Prostate gland (tissue), 2 donors: ENCODE measurements at regions not wholly inside any gene's neighbourhood (a gene's known extent, or its start where the extent isn't known, plus 50 kb on each side); places are given as distances from the start of the nearest gene placed in this dataset.

Experiments used
- DNase-seq: peaks from one replicate; pipeline ENCODE4 v3.0.0-alpha.2; 2019; ENCODE audit warnings: low spot score
- H3K27ac ChIP-seq, 2 donors: fragments of 200-600 bp; sonication (generic); 2 replicates each; pipeline ENCODE4 v1.5.1; 2017 to 2019
- H3K27me3 ChIP-seq: fragments of 200-600 bp; sonication (generic); replicated peaks from 2 replicates; pipeline ENCODE4 v1.5.1; 2019; ENCODE audit not compliant: insufficient read depth
- H3K36me3 ChIP-seq, 2 donors: fragments of 200-600 bp; sonication (generic); 1 replicate in 1 of 2; 2 replicates in 1 of 2; pipeline versions ENCODE4 v1.5.1 to v1.8.1; 2017 to 2019
- H3K4me1 ChIP-seq: fragments of 200-600 bp; sonication (generic); replicated peaks from 2 replicates; pipeline ENCODE4 v1.5.1; 2019
- H3K4me3 ChIP-seq, 2 donors: fragments of 200-600 bp; sonication (generic); 2 replicates each; pipeline ENCODE4 v1.5.1; 2017 to 2019
- H3K9me3 ChIP-seq: fragments of 200-600 bp; sonication (generic); 2 replicates; pipeline ENCODE4 v1.5.1; 2017
- POLR2A ChIP-seq: fragments of 450-650 bp; IDR thresholded peaks from one replicate; pipeline ENCODE4 v1.6.1; 2016; ENCODE audit warnings: antibody characterized with exemption, mild to moderate bottlenecking
- POLR2AphosphoS5 ChIP-seq: sonication (generic); formaldehyde crosslinking; IDR thresholded peaks from one replicate; pipeline ENCODE4 v1.6.1; 2017; ENCODE audit warnings: antibody characterized with exemption
- WGBS: methylation state at CpG from one replicate; pipeline ENCODE4 v1.1.5; 2018; 5-methylcytosine and 5-hydroxymethylcytosine counted together
- intact Hi-C: fragments of 100-400 bp; cut with DNase I; formaldehyde crosslinking; loops from one replicate; pipeline ENCODE4 v1.14.2; 2022
- TF ChIP-seq, protein P1 (sequence below), 4 experiments: fragments of 200-600 bp in 2 of 4; fragments of 450-650 bp in 2 of 4; sonication (generic) in 2 of 4; IDR thresholded peaks; 1 replicate in 3 of 4; 2 replicates in 1 of 4; pipeline ENCODE4 v1.5.1; 2016 to 2019; ENCODE audit warnings: antibody characterized with exemption in 4 of 4, mild to moderate bottlenecking in 2 of 4, moderate library complexity in 2 of 4

DNA sequence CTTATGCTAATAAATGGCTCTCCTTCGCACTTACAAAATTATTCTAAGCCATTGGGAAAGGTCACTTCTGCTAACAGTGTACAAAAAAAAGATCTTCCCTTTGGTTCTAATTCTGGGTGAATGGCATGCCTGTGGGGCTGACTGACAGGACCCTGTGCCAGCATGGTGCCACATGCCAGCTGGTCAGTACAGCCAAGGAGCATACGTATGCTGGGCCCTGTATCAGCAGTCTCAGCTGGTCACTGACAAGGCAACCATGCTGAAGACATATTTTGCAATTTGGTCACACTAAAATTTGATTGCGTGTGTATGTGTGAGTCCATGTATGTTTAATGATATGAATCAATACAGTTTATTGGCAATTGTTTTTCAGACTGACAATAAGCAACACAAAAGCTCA is 246.1 kb downstream of the TBL1XR1 start:
- H3K27ac ChIP-seq = no peak overlapping the region
- TF ChIP-seq POLR2A (no peak), POLR2AphosphoS5 (no peak)
- TF ChIP-seq, protein P1, sequence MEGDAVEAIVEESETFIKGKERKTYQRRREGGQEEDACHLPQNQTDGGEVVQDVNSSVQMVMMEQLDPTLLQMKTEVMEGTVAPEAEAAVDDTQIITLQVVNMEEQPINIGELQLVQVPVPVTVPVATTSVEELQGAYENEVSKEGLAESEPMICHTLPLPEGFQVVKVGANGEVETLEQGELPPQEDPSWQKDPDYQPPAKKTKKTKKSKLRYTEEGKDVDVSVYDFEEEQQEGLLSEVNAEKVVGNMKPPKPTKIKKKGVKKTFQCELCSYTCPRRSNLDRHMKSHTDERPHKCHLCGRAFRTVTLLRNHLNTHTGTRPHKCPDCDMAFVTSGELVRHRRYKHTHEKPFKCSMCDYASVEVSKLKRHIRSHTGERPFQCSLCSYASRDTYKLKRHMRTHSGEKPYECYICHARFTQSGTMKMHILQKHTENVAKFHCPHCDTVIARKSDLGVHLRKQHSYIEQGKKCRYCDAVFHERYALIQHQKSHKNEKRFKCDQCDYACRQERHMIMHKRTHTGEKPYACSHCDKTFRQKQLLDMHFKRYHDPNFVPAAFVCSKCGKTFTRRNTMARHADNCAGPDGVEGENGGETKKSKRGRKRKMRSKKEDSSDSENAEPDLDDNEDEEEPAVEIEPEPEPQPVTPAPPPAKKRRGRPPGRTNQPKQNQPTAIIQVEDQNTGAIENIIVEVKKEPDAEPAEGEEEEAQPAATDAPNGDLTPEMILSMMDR (IDR thresholded peaks at IDR 0.05) = no peak
- no peak for DNase-seq
- no peaks in the 10 kb centered on the region for H3K36me3 ChIP-seq
- intact Hi-C loops = no loop called here
- no peaks in the 10 kb centered on the region for H3K4me1 ChIP-seq
- no peaks in the 10 kb centered on the region for H3K9me3 ChIP-seq
- no peaks in the 10 kb centered on the region for H3K27me3 ChIP-seq
- 94% methylated on average over 3 of the region's 3 CpGs for WGBS
- H3K4me3 ChIP-seq = no peak overlapping the region

DNA sequence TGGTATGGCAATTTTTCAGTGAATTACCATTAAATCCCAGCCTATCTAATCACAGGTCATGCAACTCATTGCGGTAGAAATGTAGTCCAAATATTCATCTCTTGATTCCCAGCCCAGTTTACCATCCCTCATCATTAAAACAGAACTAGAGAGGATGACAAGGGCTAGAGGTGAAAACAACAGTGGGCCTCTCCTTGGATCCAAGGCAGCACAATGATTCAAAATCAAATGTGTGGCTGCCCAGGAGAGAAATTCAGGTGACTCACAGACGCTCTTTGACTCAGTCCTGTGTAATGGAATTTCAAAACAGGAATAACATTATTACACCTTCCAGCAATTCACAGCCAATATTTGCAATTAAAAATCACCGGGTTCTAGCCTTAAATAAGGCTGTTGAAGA is 246.5 kb downstream of the TBL1XR1 start:
- Histone ChIP-seq H3K4me3 (no peak overlapping the region), H3K4me1 (no peaks in the 10 kb centered on the region), H3K36me3 (no peaks in the 10 kb centered on the region), H3K27me3 (no peaks in the 10 kb centered on the region), H3K27ac (no peak overlapping the region), H3K9me3 (no peaks in the 10 kb centered on the region)
- intact Hi-C loops = no loop called here
- 96% methylated on average over 3 of the region's 3 CpGs for WGBS
- TF ChIP-seq, protein P1 (IDR thresholded peaks at IDR 0.05) = no peak
- TF ChIP-seq POLR2AphosphoS5 (no peak), POLR2A (no peak)
- DNase-seq = no peak

DNA sequence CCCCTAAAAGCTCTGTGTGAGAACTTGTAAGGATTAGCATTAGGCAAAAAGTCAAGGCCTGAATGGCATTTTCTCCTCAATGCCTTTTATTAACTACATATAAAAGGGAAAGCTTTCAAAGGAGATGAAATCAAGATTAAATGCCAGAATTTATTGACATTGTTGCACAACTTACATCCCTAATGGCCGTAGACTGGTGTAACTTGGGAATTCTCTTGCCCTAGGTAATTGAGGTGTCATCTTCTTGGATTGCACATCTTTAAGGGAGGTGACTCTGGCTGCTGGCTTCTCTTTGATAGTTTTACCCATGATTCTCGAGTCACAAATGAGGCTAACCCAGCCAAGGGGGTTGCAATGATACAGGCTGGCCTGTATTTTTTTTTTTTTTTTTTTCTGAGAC is 249.1 kb downstream of the TBL1XR1 start:
- intact Hi-C loops = no loop called here
- no peak overlapping the region for H3K27ac ChIP-seq

DNA sequence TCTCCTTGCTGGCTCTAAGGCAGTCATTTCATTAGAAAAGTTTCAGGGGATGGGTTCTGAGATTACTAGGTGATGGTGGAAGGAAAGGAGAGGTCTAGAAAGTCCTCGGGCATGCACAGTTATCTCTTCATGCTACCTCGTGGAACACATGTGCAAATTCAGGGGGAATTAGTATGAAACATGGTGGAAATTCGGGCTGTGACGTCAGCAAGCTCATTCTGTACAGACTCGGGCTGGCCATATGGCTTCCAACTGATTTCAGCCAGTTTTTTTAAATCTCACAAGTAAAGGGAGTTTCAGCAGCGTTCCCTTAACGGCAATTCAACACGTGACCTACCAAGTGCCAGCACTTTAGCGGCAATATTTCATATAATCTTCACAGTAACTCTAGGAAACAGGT is 251.1 kb downstream of the TBL1XR1 start:
- Histone ChIP-seq H3K36me3 (no peaks in the 10 kb centered on the region), H3K4me1 (no peaks in the 10 kb centered on the region), H3K9me3 (no peaks in the 10 kb centered on the region), H3K27me3 (no peaks in the 10 kb centered on the region), H3K4me3 (no peak overlapping the region), H3K27ac (no peak overlapping the region)
- intact Hi-C loops = no loop called here
- TF ChIP-seq, protein P1 (IDR thresholded peaks at IDR 0.05) = no peak
- TF ChIP-seq POLR2A (no peak), POLR2AphosphoS5 (no peak)
- WGBS = 93% methylated on average over 9 of the region's 9 CpGs
- DNase-seq = no peak

More for the DNA sequence above, 249.1 kb downstream of the TBL1XR1 start:
- H3K9me3 ChIP-seq = no peaks in the 10 kb centered on the region
- H3K27me3 ChIP-seq = no peaks in the 10 kb centered on the region
- TF ChIP-seq POLR2A (no peak), POLR2AphosphoS5 (no peak)
- TF ChIP-seq, protein P1 (IDR thresholded peaks at IDR 0.05) = no peak
- H3K4me3 ChIP-seq = no peak overlapping the region
- no peaks in the 10 kb centered on the region for H3K36me3 ChIP-seq
- 44% methylated on average over 2 of the region's 2 CpGs for WGBS
- no peaks in the 10 kb centered on the region for H3K4me1 ChIP-seq
- no peak for DNase-seq

DNA sequence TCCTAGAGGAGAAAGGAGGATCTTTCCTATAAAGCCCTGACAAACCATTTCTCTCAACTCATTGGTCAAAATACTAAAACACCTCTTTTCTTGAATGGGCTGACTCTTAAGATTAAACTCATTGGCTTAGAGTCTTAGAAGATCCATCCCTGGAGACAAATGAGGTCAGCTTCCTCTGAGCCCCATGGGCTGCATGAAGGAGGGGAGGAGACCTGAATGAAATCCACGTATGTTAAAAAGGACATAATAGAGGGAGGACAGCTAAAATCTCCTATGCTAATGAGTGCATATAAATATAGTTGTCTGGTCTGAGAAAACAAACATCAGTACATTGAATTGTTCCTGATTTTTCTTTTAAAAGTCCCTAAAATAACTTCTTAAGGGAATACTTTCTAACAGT is 255.0 kb downstream of the TBL1XR1 start:
- no peak overlapping the region for H3K27ac ChIP-seq
- intact Hi-C loops = no loop called here
- no peaks in the 10 kb centered on the region for H3K36me3 ChIP-seq
- DNase-seq = no peak
- H3K4me3 ChIP-seq = no peak overlapping the region
- WGBS = 88% methylated on average over 1 of the region's 1 CpG
- no peaks in the 10 kb centered on the region for H3K4me1 ChIP-seq
- no peaks in the 10 kb centered on the region for H3K27me3 ChIP-seq
- TF ChIP-seq POLR2A (no peak), POLR2AphosphoS5 (no peak)
- TF ChIP-seq, protein P1 (IDR thresholded peaks at IDR 0.05) = no peak
- no peaks in the 10 kb centered on the region for H3K9me3 ChIP-seq
